Naive B cell (primary cell): ENCODE measurements at regions not wholly inside any gene's neighbourhood (a gene's known extent, or its start where the extent isn't known, plus 50 kb on each side); places are given as distances from the start of the nearest gene placed in this dataset.
"Not testable (repeated sequence)": the region's sequence is repeated elsewhere in the genome, so short reads cannot be mapped to it uniquely, and the experiment has no call there.

Source experiments
- ATAC-seq, 2 donors: fragments of 150-1000 bp; cut with Tn5 transposase; 2 replicates each; pipeline ENCODE4 v1.10.0; 2021; ENCODE audit warnings: low read depth in 2 of 2, mild to moderate bottlenecking in 2 of 2, moderate library complexity in 2 of 2
- DNase-seq: peaks from one replicate; pipeline ENCODE4 v3.0.0; 2022
- H3K27ac Mint-ChIP-seq, 6 donors: one replicate each; pipeline ENCODE4 v1.8.0; 2020 to 2022; ENCODE audit warnings: mild to moderate bottlenecking in 6 of 6, mixed read lengths in 6 of 6, moderate library complexity in 5 of 6, inconsistent platforms in 2 of 6
- H3K27me3 Mint-ChIP-seq, 3 donors: one replicate each; pipeline ENCODE4 v1.8.0; 2021 to 2022; ENCODE audit warnings: mixed read lengths in 3 of 3, mild to moderate bottlenecking in 1 of 3
- H3K36me3 Mint-ChIP-seq, 2 donors: one replicate each; pipeline ENCODE4 v1.8.0; 2020 to 2022; ENCODE audit warnings: mixed read lengths in 2 of 2, inconsistent platforms in 1 of 2, mild to moderate bottlenecking in 1 of 2
- H3K4me1 Mint-ChIP-seq, 3 donors: one replicate each; pipeline ENCODE4 v1.8.0; 2020 to 2022; ENCODE audit warnings: mixed read lengths in 3 of 3, inconsistent platforms in 1 of 3, mild to moderate bottlenecking in 1 of 3, moderate library complexity in 1 of 3
- H3K4me3 Mint-ChIP-seq, 8 donors: one replicate each; pipeline ENCODE4 v1.8.0; 2020 to 2022; ENCODE audit warnings: mild to moderate bottlenecking in 8 of 8, mixed read lengths in 8 of 8, moderate library complexity in 8 of 8, inconsistent platforms in 2 of 8
- H3K9me3 Mint-ChIP-seq, 7 donors: one replicate each; pipeline ENCODE4 v1.8.0; 2020 to 2022; ENCODE audit warnings: mixed read lengths in 7 of 7, mild to moderate bottlenecking in 5 of 7, inconsistent platforms in 2 of 7, moderate library complexity in 1 of 7

DNA sequence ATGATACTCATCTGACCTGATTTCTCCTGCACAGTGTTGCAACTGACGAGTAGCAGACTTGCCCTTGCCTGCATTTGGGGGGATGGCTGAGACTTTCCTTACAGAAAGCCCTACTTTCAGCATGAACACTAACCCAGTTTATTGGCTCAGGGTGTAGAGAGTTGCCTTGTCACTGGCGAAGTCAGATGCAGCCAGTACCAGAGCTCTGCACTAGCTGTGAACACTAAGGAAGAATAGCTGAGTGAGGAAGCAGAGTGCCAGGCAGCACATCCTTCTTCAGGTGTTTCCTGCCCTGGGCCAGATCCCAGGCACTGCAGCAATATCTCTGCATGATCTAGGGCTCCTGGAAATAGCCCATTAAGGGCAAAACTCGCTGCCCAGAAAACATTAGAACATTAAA lies 154.0 kb upstream of the SYNPR start:
- Mint-ChIP-seq H3K36me3 (no peaks in the 10 kb centered on the region), H3K27ac (no peak overlapping the region), H3K4me3 (no peak overlapping the region), H3K4me1 (no peaks in the 10 kb centered on the region), H3K9me3 (peaks cover 0 to 16% (median 4%) of the 10 kb centered on the region in 7 donors), H3K27me3 (no peaks in the 10 kb centered on the region)
- no peak for DNase-seq
- no peak for ATAC-seq

DNA sequence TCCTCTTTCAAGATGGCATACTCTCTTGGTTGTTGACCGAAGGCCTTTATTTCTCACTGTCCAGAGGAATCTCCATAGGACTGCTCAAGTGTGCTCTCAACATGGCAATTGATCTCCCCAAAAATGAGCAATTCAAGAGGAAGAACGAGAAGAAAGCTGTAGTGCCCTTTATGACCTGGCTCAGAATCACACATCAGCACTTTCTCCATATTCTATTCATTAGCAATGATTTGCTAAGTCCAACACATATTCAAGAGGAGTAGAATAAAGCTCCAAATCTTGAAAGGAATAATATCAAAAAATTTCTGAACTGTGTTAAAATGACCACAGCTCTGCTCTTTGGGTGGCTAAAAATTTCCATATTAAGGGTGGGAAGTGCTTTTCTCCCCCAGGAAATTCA lies 151.6 kb upstream of the SYNPR start:
- Mint-ChIP-seq H3K4me3 (no peak overlapping the region), H3K27ac (no peak overlapping the region)
- no peak for ATAC-seq

GRCh38 chr3:63128380-63128779 lies 149.7 kb upstream of the SYNPR start:
- Mint-ChIP-seq H3K27me3 (no peaks in the 10 kb centered on the region), H3K27ac (no peak overlapping the region), H3K4me1 (no peaks in the 10 kb centered on the region), H3K4me3 (no peak overlapping the region), H3K36me3 (no peaks in the 10 kb centered on the region), H3K9me3 (peaks cover 0 to 5% (median 4%) of the 10 kb centered on the region in 7 donors)
- no peak for ATAC-seq
- DNase-seq = no peak

More for the DNA sequence above, 151.6 kb upstream of the SYNPR start:
- H3K27me3 Mint-ChIP-seq = no peaks in the 10 kb centered on the region
- no peak for DNase-seq
- H3K36me3 Mint-ChIP-seq = no peaks in the 10 kb centered on the region
- H3K9me3 Mint-ChIP-seq = peaks cover 0 to 5% (median 4%) of the 10 kb centered on the region in 7 donors
- no peaks in the 10 kb centered on the region for H3K4me1 Mint-ChIP-seq

DNA sequence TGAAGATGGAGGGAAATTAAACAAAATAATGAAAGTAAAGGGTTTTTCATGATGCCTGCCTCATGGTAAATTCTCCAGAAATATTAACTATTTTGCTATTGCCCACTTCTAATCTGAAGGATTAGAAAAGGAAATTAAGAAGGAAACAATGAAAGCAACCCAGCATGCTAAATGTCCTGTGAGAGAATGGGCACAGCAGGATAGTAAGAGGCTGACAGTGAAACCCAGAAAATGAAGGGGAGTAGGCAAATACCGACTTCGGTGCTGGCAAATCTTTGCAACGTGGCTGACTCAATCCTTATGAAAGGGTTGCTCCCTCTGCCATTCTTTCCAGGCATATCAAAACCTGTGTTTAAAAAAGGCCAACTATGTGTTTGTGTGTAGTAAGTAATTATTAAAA lies 147.5 kb upstream of the SYNPR start:
- Mint-ChIP-seq H3K4me1 (no peaks in the 10 kb centered on the region), H3K27ac (no peak overlapping the region), H3K36me3 (no peaks in the 10 kb centered on the region), H3K4me3 (no peak overlapping the region), H3K27me3 (no peaks in the 10 kb centered on the region), H3K9me3 (peaks cover 0 to 5% (median 4%) of the 10 kb centered on the region in 7 donors)
- ATAC-seq (no peak), DNase-seq (no peak)

- no peak overlapping the region for H3K27ac Mint-ChIP-seq
Measured at GRCh38 chr3:63132461-63133250, 145.5 kb upstream of the SYNPR start.

DNA sequence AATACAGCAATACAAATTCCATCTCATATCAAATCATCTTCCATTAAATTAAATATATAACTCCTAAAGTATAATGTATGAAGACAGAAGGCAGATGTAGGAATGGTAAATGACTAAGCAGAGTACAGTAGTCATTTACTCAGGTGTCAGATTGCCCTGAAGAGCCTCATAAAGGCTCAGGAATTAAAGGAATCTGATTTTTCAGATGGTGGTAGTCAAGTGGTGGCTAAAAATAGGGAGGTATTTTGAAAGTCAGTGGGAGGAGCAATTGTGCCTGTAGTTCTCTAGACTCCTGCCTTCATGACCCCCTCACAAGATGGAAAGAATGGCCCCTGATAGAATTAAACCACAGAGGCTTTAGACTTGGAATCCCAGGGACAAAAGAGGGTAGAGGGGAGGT lies 142.7 kb upstream of the SYNPR start:
- Mint-ChIP-seq H3K4me3 (no peak overlapping the region), H3K4me1 (no peaks in the 10 kb centered on the region)

More at GRCh38 chr3:63132461-63133250, 145.5 kb upstream of the SYNPR start:
- Mint-ChIP-seq H3K4me3 (no peak overlapping the region), H3K4me1 (no peaks in the 10 kb centered on the region), H3K36me3 (no peaks in the 10 kb centered on the region), H3K27me3 (no peaks in the 10 kb centered on the region), H3K9me3 (peaks cover 0 to 6% (median 3%) of the 10 kb centered on the region in 7 donors)
- DNase-seq = no peak
- no peak for ATAC-seq

GRCh38 chr3:63136249-63136648 lies 141.9 kb upstream of the SYNPR start:
- not testable (repeated sequence) for ATAC-seq, H3K4me3 Mint-ChIP-seq, H3K9me3 Mint-ChIP-seq

More for the DNA sequence above, 142.7 kb upstream of the SYNPR start:
- no peak overlapping the region for H3K27ac Mint-ChIP-seq
- H3K27me3 Mint-ChIP-seq = no peaks in the 10 kb centered on the region
- peaks cover 0 to 6% (median 3%) of the 10 kb centered on the region in 7 donors for H3K9me3 Mint-ChIP-seq
- no peak for DNase-seq
- no peak for ATAC-seq
- no peaks in the 10 kb centered on the region for H3K36me3 Mint-ChIP-seq

DNA sequence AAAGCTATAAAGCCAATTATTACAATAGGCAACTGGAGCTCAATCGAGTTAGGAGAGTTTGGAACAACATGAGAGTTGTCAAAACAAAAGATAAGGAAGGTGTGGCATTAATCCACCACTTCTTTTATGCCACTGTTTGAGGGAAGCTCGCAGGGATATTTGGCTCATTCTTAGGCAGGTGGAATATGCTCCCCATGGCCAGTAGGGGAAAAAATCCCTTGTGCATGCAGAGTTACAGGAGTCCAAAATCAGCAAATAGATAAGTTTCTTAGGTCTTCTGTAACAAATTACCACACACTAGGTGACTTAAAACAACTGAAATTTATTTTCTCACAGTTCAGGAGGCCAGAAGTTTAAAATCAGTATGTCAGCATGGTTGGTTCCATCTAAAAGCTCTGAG lies 135.4 kb upstream of the SYNPR start:
- Mint-ChIP-seq H3K4me3 (no peak overlapping the region), H3K4me1 (no peaks in the 10 kb centered on the region), H3K9me3 (peaks cover 0 to 6% (median 4%) of the 10 kb centered on the region in 7 donors), H3K27me3 (no peaks in the 10 kb centered on the region), H3K27ac (no peak overlapping the region), H3K36me3 (no peaks in the 10 kb centered on the region)
- no peak for DNase-seq
- no peak for ATAC-seq

More at GRCh38 chr3:63136249-63136648, 141.9 kb upstream of the SYNPR start:
- not testable (repeated sequence) for H3K36me3 Mint-ChIP-seq, H3K27me3 Mint-ChIP-seq, H3K4me1 Mint-ChIP-seq, H3K27ac Mint-ChIP-seq, DNase-seq

- no peak for DNase-seq
- H3K27me3 Mint-ChIP-seq = no peaks in the 10 kb centered on the region
- no peak overlapping the region for H3K27ac Mint-ChIP-seq
- ATAC-seq = no peak
- no peaks in the 10 kb centered on the region for H3K4me1 Mint-ChIP-seq
- peaks cover 0 to 9% (median 4%) of the 10 kb centered on the region in 7 donors for H3K9me3 Mint-ChIP-seq
- no peaks in the 10 kb centered on the region for H3K36me3 Mint-ChIP-seq
- H3K4me3 Mint-ChIP-seq = no peak overlapping the region
Measured at GRCh38 chr3:63146154-63146553, 132.0 kb upstream of the SYNPR start.

GRCh38 chr3:63150880-63151279 lies 127.2 kb upstream of the SYNPR start:
- Mint-ChIP-seq H3K27ac (no peak overlapping the region), H3K9me3 (peaks cover 0 to 12% (median 2%) of the 10 kb centered on the region in 7 donors)

GRCh38 chr3:63151897-63152296 lies 126.2 kb upstream of the SYNPR start:
- H3K4me1 Mint-ChIP-seq = no peaks in the 10 kb centered on the region
- no peaks in the 10 kb centered on the region for H3K27me3 Mint-ChIP-seq
- no peaks in the 10 kb centered on the region for H3K36me3 Mint-ChIP-seq
- H3K27ac Mint-ChIP-seq = no peak overlapping the region
- H3K4me3 Mint-ChIP-seq = no peak overlapping the region
- ATAC-seq (no peak), DNase-seq (no peak)
- H3K9me3 Mint-ChIP-seq = peaks cover 0 to 12% (median 4%) of the 10 kb centered on the region in 7 donors

More at GRCh38 chr3:63150880-63151279, 127.2 kb upstream of the SYNPR start:
- no peak for DNase-seq
- H3K4me1 Mint-ChIP-seq = no peaks in the 10 kb centered on the region
- no peaks in the 10 kb centered on the region for H3K36me3 Mint-ChIP-seq
- ATAC-seq = no peak
- no peak overlapping the region for H3K4me3 Mint-ChIP-seq
- no peaks in the 10 kb centered on the region for H3K27me3 Mint-ChIP-seq

- H3K27ac Mint-ChIP-seq = no peak overlapping the region
- no peak for DNase-seq
Measured at GRCh38 chr3:63159764-63160163, 118.3 kb upstream of the SYNPR start.

GRCh38 chr3:63167113-63167512 lies 111.0 kb upstream of the SYNPR start:
- H3K4me3 Mint-ChIP-seq = no peak overlapping the region
- no peak for ATAC-seq

More at GRCh38 chr3:63159764-63160163, 118.3 kb upstream of the SYNPR start:
- Mint-ChIP-seq H3K9me3 (peaks cover 0 to 11% (median 2%) of the 10 kb centered on the region in 7 donors), H3K27me3 (no peaks in the 10 kb centered on the region), H3K4me1 (no peaks in the 10 kb centered on the region), H3K4me3 (no peak overlapping the region), H3K36me3 (no peaks in the 10 kb centered on the region)
- no peak for ATAC-seq

DNA sequence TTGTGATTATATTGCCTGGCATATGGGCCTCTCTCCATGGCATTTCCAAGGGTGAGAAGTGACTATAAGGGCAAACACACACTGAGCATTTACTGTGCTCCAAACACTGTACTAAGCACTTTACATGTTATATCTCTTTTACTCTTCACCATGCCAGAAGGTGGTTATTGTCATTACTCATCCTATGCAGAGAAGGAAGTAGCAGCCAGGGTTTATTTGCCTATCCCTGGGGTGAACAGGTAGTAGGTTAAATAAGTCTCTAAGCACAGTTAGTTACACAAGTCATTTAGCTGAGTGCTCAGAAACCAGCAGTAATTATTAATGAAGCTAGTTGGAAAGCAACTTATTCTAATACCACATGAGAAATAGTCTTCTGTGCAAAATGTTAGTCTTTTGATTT lies 109.9 kb upstream of the SYNPR start:
- ATAC-seq (no peak), DNase-seq (no peak)
- Mint-ChIP-seq H3K27me3 (no peaks in the 10 kb centered on the region), H3K4me1 (no peaks in the 10 kb centered on the region), H3K9me3 (peaks cover 0 to 14% (median 6%) of the 10 kb centered on the region in 7 donors), H3K4me3 (no peak overlapping the region), H3K36me3 (no peaks in the 10 kb centered on the region), H3K27ac (no peak overlapping the region)

More at GRCh38 chr3:63167113-63167512, 111.0 kb upstream of the SYNPR start:
- Mint-ChIP-seq H3K9me3 (peaks cover 0 to 11% (median 2%) of the 10 kb centered on the region in 7 donors), H3K36me3 (no peaks in the 10 kb centered on the region), H3K4me1 (no peaks in the 10 kb centered on the region), H3K27ac (no peak overlapping the region), H3K27me3 (no peaks in the 10 kb centered on the region)
- DNase-seq = no peak
